ENCODE measurements at regions not wholly inside any gene's neighbourhood (a gene's known extent, or its start where the extent isn't known, plus 50 kb on each side); places are given as distances from the start of the nearest gene placed in this dataset.

DNA sequence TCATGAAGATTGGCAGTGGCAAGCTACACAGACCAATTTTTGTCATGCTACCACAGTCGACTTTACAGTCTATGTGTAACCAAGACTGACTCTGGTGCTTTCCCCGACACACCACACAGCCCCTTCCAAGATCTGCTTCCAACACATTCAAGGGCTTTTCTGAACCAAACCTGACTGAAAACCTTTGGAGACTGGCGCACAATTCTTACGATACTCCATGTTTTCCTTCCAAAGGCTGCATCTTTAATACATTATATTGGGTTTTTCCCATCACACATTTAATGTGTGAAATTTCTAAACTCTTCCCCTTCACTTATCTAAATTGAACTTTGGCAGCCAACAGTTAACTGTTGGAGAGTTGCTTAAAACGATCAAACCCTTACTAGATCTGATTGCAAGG is 127.7 kb upstream of the SOX5 start:
- TF ChIP-seq, protein P1, sequence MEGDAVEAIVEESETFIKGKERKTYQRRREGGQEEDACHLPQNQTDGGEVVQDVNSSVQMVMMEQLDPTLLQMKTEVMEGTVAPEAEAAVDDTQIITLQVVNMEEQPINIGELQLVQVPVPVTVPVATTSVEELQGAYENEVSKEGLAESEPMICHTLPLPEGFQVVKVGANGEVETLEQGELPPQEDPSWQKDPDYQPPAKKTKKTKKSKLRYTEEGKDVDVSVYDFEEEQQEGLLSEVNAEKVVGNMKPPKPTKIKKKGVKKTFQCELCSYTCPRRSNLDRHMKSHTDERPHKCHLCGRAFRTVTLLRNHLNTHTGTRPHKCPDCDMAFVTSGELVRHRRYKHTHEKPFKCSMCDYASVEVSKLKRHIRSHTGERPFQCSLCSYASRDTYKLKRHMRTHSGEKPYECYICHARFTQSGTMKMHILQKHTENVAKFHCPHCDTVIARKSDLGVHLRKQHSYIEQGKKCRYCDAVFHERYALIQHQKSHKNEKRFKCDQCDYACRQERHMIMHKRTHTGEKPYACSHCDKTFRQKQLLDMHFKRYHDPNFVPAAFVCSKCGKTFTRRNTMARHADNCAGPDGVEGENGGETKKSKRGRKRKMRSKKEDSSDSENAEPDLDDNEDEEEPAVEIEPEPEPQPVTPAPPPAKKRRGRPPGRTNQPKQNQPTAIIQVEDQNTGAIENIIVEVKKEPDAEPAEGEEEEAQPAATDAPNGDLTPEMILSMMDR (IDR thresholded peaks at IDR 0.05; ENCODE audit: unreplicated experiment): no peak
- Mint-ChIP-seq H3K9me3 (ENCODE audit: unreplicated experiment) (no peaks in the 10 kb centered on the region), H3K27ac (ENCODE audit: unreplicated experiment) (no peak overlapping the region), H3K4me1 (ENCODE audit: unreplicated experiment) (peaks cover 6% of the 10 kb centered on the region), H3K36me3 (ENCODE audit: low read depth, unreplicated experiment) (no peaks in the 10 kb centered on the region), H3K4me3 (ENCODE audit: unreplicated experiment) (no peak overlapping the region), H3K27me3 (ENCODE audit: unreplicated experiment) (no peaks in the 10 kb centered on the region)
- DNase-seq (ENCODE audit: low spot score): no peak

DNA sequence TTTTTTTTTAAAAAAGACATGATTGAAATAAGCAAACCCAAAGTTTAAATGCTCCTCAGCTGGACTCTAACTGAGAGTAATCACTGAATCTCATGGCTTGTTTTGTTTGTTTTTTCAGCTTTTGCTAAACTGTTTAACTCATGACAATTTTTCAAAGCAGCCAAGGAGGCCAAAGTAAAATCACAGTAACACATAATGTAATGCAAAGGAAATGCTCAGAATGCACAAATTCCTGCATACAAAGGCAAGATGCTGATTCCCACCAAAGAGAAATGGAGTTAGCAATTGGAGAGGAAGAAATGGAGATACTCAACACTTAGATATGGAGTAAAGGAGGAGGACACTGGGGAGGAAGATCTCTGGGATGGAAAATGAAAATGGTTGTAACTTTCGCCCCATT is 126.2 kb upstream of the SOX5 start:
- H3K4me1 Mint-ChIP-seq (ENCODE audit: unreplicated experiment): peaks cover 6% of the 10 kb centered on the region
- H3K27ac Mint-ChIP-seq (ENCODE audit: unreplicated experiment): no peak overlapping the region
- H3K27me3 Mint-ChIP-seq (ENCODE audit: unreplicated experiment): no peaks in the 10 kb centered on the region
- H3K4me3 Mint-ChIP-seq (ENCODE audit: unreplicated experiment): no peak overlapping the region
- no peaks in the 10 kb centered on the region for H3K36me3 Mint-ChIP-seq (ENCODE audit: low read depth, unreplicated experiment)
- TF ChIP-seq, protein P1 (IDR thresholded peaks at IDR 0.05; ENCODE audit: unreplicated experiment): no peak
- H3K9me3 Mint-ChIP-seq (ENCODE audit: unreplicated experiment): no peaks in the 10 kb centered on the region
- no peak for DNase-seq (ENCODE audit: low spot score)

GRCh38 chr12:24073170-24073810 is 123.8 kb upstream of the SOX5 start:
- H3K4me3 Mint-ChIP-seq (ENCODE audit: unreplicated experiment): no peak overlapping the region
- no peaks in the 10 kb centered on the region for H3K27me3 Mint-ChIP-seq (ENCODE audit: unreplicated experiment)
- no peaks in the 10 kb centered on the region for H3K9me3 Mint-ChIP-seq (ENCODE audit: unreplicated experiment)
- TF ChIP-seq, protein P1 (IDR thresholded peaks at IDR 0.05; ENCODE audit: unreplicated experiment): no peak
- DNase-seq (ENCODE audit: low spot score): no peak
- H3K27ac Mint-ChIP-seq (ENCODE audit: unreplicated experiment): no peak overlapping the region
- H3K4me1 Mint-ChIP-seq (ENCODE audit: unreplicated experiment): peaks cover 10% of the 10 kb centered on the region
- H3K36me3 Mint-ChIP-seq (ENCODE audit: low read depth, unreplicated experiment): no peaks in the 10 kb centered on the region

GRCh38 chr12:24072302-24072701 is 122.8 kb upstream of the SOX5 start:
- Mint-ChIP-seq H3K9me3 (ENCODE audit: unreplicated experiment) (no peaks in the 10 kb centered on the region), H3K27me3 (ENCODE audit: unreplicated experiment) (no peaks in the 10 kb centered on the region), H3K36me3 (ENCODE audit: low read depth, unreplicated experiment) (no peaks in the 10 kb centered on the region), H3K27ac (ENCODE audit: unreplicated experiment) (no peak overlapping the region), H3K4me3 (ENCODE audit: unreplicated experiment) (no peak overlapping the region), H3K4me1 (ENCODE audit: unreplicated experiment) (peaks cover 10% of the 10 kb centered on the region)
- TF ChIP-seq, protein P1 (IDR thresholded peaks at IDR 0.05; ENCODE audit: unreplicated experiment): no peak
- no peak for DNase-seq (ENCODE audit: low spot score)

DNA sequence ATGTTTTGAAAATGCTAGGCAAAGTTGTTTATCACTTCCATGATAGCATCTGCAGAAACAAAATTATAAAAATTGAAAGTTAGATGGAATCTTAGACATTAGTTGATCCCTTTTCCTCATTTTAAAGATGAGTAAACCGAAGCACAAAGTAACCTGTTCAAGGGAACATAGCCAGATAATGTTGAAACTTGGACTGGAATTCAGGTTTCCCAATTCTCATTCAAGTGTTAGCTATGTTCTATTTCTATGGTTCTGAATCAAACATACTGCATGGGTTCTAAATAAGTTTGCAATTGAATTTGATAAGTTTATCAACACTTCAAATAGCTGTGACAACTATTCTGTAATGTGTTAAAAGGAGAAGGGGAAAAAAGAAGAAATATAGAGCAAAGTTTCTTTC is 122.4 kb upstream of the SOX5 start:
- Mint-ChIP-seq H3K4me1 (ENCODE audit: unreplicated experiment) (peaks cover 10% of the 10 kb centered on the region), H3K27me3 (ENCODE audit: unreplicated experiment) (no peaks in the 10 kb centered on the region), H3K36me3 (ENCODE audit: low read depth, unreplicated experiment) (no peaks in the 10 kb centered on the region), H3K27ac (ENCODE audit: unreplicated experiment) (no peak overlapping the region), H3K4me3 (ENCODE audit: unreplicated experiment) (no peak overlapping the region), H3K9me3 (ENCODE audit: unreplicated experiment) (no peaks in the 10 kb centered on the region)
- TF ChIP-seq, protein P1 (IDR thresholded peaks at IDR 0.05; ENCODE audit: unreplicated experiment): no peak
- DNase-seq (ENCODE audit: low spot score): no peak

All from endothelial cell (in vitro differentiated cells).